Peyer's patch (tissue), 4 donors: ENCODE measurements at regions not wholly inside any gene's neighbourhood (a gene's known extent, or its start where the extent isn't known, plus 50 kb on each side); places are given as distances from the start of the nearest gene placed in this dataset.
"Not testable (repeated sequence)": the region's sequence is repeated elsewhere in the genome, so short reads cannot be mapped to it uniquely, and the experiment has no call there.

Experiments
- DNase-seq, 3 donors: peaks; one replicate each; pipeline ENCODE4 v3.0.0-alpha.2; 2017 to 2019
- H3K27ac ChIP-seq, 4 donors: fragments of 200-600 bp; sonication (generic); one replicate each; pipeline ENCODE4 v1.5.1; 2016 to 2019
- H3K27me3 ChIP-seq, 2 donors: fragments of 200-600 bp; sonication (generic); one replicate each; pipeline ENCODE4 v1.5.1; 2019
- H3K36me3 ChIP-seq, 3 donors: fragments of 200-600 bp; sonication (generic); one replicate each; pipeline ENCODE4 v1.5.1; 2016 to 2019
- H3K4me1 ChIP-seq, 4 donors: fragments of 200-600 bp; sonication (generic); one replicate each; pipeline ENCODE4 v1.5.1; 2016 to 2019
- H3K4me3 ChIP-seq, 4 donors: fragments of 200-600 bp; sonication (generic); 1 replicate in 3 of 4; 2 replicates in 1 of 4; pipeline ENCODE4 v1.5.1; 2016 to 2019; ENCODE audit warnings: mild to moderate bottlenecking in 1 of 4
- H3K9me3 ChIP-seq, 4 donors: fragments of 200-600 bp; sonication (generic); one replicate each; pipeline ENCODE4 v1.5.1; 2016 to 2019; ENCODE audit warnings: mild to moderate bottlenecking in 1 of 4
- CTCF ChIP-seq, 6 experiments: fragments of 450-650 bp in 4 of 6; fragments of 200-600 bp in 2 of 6; sonication (generic) in 1 of 6; IDR thresholded peaks; one replicate each; pipeline ENCODE4 v1.5.1; 2017 to 2019; ENCODE audit warnings: antibody characterized with exemption in 6 of 6, mild to moderate bottlenecking in 3 of 6, moderate library complexity in 1 of 6
- POLR2A ChIP-seq, 2 donors: fragments of 450-650 bp; IDR thresholded peaks; one replicate each; pipeline ENCODE4 v1.5.1; 2017; ENCODE audit warnings: antibody characterized with exemption in 2 of 2, mild to moderate bottlenecking in 2 of 2, moderate library complexity in 2 of 2

- Histone ChIP-seq H3K27ac (no peak overlapping the region), H3K4me3 (no peak overlapping the region), H3K9me3 (peaks cover 0 to 4% (median 0%) of the 10 kb centered on the region in 4 donors), H3K36me3 (no peaks in the 10 kb centered on the region), H3K27me3 (no peaks in the 10 kb centered on the region), H3K4me1 (no peaks in the 10 kb centered on the region)
- no peak for TF ChIP-seq CTCF (IDR thresholded peaks at IDR 0.05)
- TF ChIP-seq POLR2A (IDR thresholded peaks at IDR 0.05): no peak
- no peak for DNase-seq
Measured at GRCh38 chr9:80485420-80486250, 913.9 kb downstream of the TLE4 start.

- H3K4me3 ChIP-seq, H3K4me1 ChIP-seq, H3K27ac ChIP-seq, DNase-seq, H3K36me3 ChIP-seq, H3K27me3 ChIP-seq, H3K9me3 ChIP-seq: not testable (repeated sequence)
Measured at GRCh38 chr9:80482251-80482650, 910.5 kb downstream of the TLE4 start.

DNA sequence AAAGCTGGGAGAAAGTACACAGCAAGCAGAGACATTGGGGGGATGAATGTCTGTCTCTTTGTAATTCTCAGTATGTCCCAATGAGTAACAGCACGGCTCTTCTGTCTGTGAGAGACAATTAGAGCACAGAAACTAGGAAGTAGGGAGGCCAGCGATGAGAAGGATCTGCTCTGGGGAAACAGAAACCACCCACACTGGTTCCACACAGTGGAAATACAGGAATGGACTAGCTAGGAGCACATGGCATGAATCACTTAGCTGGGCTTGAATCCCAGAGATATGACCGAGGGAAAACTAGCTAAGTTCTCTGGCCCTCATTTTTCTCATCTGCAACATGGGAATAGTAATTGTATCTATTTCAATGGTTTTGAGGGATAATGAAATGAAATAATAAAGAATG, 895.9 kb downstream of the TLE4 start:
- TF ChIP-seq POLR2A (IDR thresholded peaks at IDR 0.05) (no peak), CTCF (IDR thresholded peaks at IDR 0.05) (no peak)
- no peak for DNase-seq

DNA sequence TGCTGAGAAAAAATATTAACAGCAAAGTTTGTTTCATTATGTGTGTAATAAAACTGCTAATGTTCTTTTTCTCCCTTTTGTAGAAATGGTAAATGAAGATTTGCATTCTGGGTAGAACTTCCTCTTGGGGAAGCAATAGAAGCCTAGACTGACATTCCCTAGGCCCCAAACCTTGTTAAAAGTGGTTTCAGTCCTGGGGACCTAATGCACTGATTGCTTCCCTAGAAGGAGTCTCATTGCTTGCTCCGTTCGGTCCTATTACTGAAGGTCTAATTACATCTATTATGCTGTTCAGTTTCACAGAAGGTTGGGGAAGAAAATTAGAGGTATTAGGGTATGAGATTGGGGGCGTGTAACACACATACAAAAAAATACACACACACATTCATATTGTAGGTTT, 893.8 kb downstream of the TLE4 start:
- H3K9me3 ChIP-seq: no peaks in the 10 kb centered on the region
- DNase-seq: no peak
- H3K27ac ChIP-seq: no peak overlapping the region
- no peak for TF ChIP-seq POLR2A (IDR thresholded peaks at IDR 0.05)
- TF ChIP-seq CTCF (IDR thresholded peaks at IDR 0.05): no peak
- H3K4me1 ChIP-seq: no peaks in the 10 kb centered on the region
- no peaks in the 10 kb centered on the region for H3K27me3 ChIP-seq
- no peaks in the 10 kb centered on the region for H3K36me3 ChIP-seq
- no peak overlapping the region for H3K4me3 ChIP-seq

More for the DNA sequence above, 895.9 kb downstream of the TLE4 start:
- no peaks in the 10 kb centered on the region for H3K27me3 ChIP-seq
- no peaks in the 10 kb centered on the region for H3K36me3 ChIP-seq
- H3K4me3 ChIP-seq: no peak overlapping the region
- H3K27ac ChIP-seq: no peak overlapping the region
- no peaks in the 10 kb centered on the region for H3K4me1 ChIP-seq
- no peaks in the 10 kb centered on the region for H3K9me3 ChIP-seq

DNA sequence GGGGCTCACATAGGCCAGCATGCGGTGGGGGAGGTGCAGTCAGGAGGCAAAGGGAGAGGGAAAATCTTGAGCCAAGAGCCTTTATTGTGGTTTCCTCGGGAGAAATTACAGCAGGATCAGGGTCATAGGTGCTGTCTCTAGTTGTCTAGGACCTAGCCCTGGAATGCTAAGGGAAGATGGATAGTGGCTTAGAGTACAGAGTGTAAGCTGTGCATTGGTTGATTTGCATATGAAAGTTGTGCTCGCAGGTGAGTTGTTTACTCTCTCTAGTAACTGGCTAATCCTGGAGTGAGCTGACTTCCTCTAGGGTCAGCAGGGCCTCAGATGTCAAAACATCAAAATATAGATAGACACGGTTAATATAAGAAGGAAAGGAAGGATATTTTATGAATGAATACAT, 877.7 kb downstream of the TLE4 start:
- Histone ChIP-seq H3K9me3 (no peaks in the 10 kb centered on the region), H3K27me3 (no peaks in the 10 kb centered on the region), H3K4me3 (no peak overlapping the region), H3K27ac (no peak overlapping the region), H3K4me1 (no peaks in the 10 kb centered on the region), H3K36me3 (no peaks in the 10 kb centered on the region)
- DNase-seq: no peak
- no peak for TF ChIP-seq POLR2A (IDR thresholded peaks at IDR 0.05)
- TF ChIP-seq CTCF (IDR thresholded peaks at IDR 0.05): no peak

- Histone ChIP-seq H3K9me3 (no peaks in the 10 kb centered on the region), H3K4me1 (no peaks in the 10 kb centered on the region), H3K27me3 (no peaks in the 10 kb centered on the region), H3K4me3 (no peak overlapping the region), H3K36me3 (no peaks in the 10 kb centered on the region), H3K27ac (no peak overlapping the region)
- DNase-seq: no peak
- TF ChIP-seq CTCF (IDR thresholded peaks at IDR 0.05) (no peak), POLR2A (IDR thresholded peaks at IDR 0.05) (no peak)
Measured at GRCh38 chr9:80448996-80449395, 877.2 kb downstream of the TLE4 start.
